ACC112 (cell line): ENCODE measurements at regions not wholly inside any gene's neighbourhood (a gene's known extent, or its start where the extent isn't known, plus 50 kb on each side); places are given as distances from the start of the nearest gene placed in this dataset.
A peak's percentile ranks its signal among the peaks of the same experiment; 100 is the strongest.

ENCODE experiments used
- H2AFZ ChIP-seq: fragments of 200-600 bp; sonication (generic); one replicate; pipeline ENCODE4 v1.6.0; 2017; ENCODE audit warnings: antibody characterized with exemption, low read length; ENCODE audit not compliant: unreplicated experiment
- H3K27ac ChIP-seq: fragments of 200-600 bp; sonication (generic); 2 replicates; pipeline ENCODE4 v1.5.1; 2014; ENCODE audit warnings: low read depth, mild to moderate bottlenecking, antibody characterized with exemption, low read length, moderate library complexity
- H3K27me3 ChIP-seq: fragments of 200-600 bp; sonication (generic); 2 replicates; pipeline ENCODE4 v1.6.1; 2014; ENCODE audit warnings: mild to moderate bottlenecking, antibody characterized with exemption, low read length, moderate library complexity, mixed read lengths; ENCODE audit not compliant: insufficient read depth
- H3K36me3 ChIP-seq: fragments of 200-600 bp; sonication (generic); 2 replicates; pipeline ENCODE4 v1.6.1; 2016; ENCODE audit warnings: mild to moderate bottlenecking, antibody characterized with exemption, low read length, moderate library complexity, mixed read lengths; ENCODE audit not compliant: insufficient read depth
- H3K4me1 ChIP-seq: fragments of 200-600 bp; sonication (generic); one replicate; pipeline ENCODE4 v1.6.1; 2016; ENCODE audit warnings: low read length, mixed read lengths; ENCODE audit not compliant: insufficient read depth, unreplicated experiment, control insufficient read depth
- H3K4me3 ChIP-seq: fragments of 200-600 bp; sonication (generic); 2 replicates; pipeline ENCODE4 v1.5.1; 2014; ENCODE audit warnings: mild to moderate bottlenecking, low read depth, low read length
- H3K79me2 ChIP-seq: fragments of 200-600 bp; sonication (generic); one replicate; pipeline ENCODE4 v1.6.0; 2016; ENCODE audit warnings: low read length; ENCODE audit not compliant: control insufficient read depth, unreplicated experiment, insufficient read depth

DNA sequence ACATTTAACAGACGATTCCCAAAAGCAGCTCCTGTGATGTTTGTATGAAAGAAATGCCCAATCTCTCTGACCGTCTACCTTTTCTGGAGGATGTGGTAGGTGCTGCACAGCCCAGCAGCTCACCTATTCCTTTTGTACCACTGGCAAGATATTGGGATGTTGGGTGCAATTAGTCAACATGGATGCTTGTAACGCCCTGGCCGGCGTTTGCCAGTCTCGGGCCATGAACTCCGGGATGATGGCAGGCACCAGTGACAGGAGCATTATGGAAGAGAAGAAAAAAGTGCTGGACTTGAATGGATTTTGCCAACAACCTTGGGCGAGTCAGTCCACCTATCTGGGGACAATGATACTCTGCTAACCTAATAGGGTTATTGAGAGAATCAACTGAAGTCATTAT, 69.0 kb upstream of the ZNF438 start:
- H3K27ac ChIP-seq = peak overlapping the region; percentile 32; the same call in 1 of the 2 replicates

DNA sequence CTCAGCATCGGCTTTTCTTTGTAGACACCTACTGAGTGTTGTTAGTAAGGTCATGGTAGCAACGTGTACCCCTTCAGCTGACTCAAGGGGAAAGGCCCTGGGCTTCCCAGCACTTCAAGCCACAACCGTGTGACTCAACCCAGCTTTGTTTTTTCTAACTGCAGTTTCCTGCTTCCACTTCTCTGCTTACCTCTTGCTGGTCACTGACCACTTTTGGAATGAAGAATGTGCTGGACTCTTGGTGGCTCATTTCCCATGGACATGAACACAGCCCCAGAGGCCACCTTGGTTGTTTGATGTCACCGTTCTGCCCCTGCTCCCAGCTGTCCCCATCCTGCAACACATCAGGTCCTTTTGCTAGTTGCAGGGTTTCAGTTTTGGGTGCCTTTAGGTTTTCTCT, 69.5 kb upstream of the ZNF438 start:
- H3K79me2 ChIP-seq = no peaks in the 10 kb centered on the region
- no peak overlapping the region for H3K4me3 ChIP-seq
- H2AFZ ChIP-seq = no peak overlapping the region
- H3K36me3 ChIP-seq = no peaks in the 10 kb centered on the region
- H3K27ac ChIP-seq = peak overlapping the region; percentile 65
- H3K27me3 ChIP-seq = no peaks in the 10 kb centered on the region
- H3K4me1 ChIP-seq = peaks cover 24% of the 10 kb centered on the region

More for the DNA sequence above, 69.0 kb upstream of the ZNF438 start:
- no peaks in the 10 kb centered on the region for H3K36me3 ChIP-seq
- H3K4me3 ChIP-seq = no peak overlapping the region
- no peak overlapping the region for H2AFZ ChIP-seq
- H3K79me2 ChIP-seq = no peaks in the 10 kb centered on the region
- H3K27me3 ChIP-seq = no peaks in the 10 kb centered on the region
- H3K4me1 ChIP-seq = peaks cover 24% of the 10 kb centered on the region

DNA sequence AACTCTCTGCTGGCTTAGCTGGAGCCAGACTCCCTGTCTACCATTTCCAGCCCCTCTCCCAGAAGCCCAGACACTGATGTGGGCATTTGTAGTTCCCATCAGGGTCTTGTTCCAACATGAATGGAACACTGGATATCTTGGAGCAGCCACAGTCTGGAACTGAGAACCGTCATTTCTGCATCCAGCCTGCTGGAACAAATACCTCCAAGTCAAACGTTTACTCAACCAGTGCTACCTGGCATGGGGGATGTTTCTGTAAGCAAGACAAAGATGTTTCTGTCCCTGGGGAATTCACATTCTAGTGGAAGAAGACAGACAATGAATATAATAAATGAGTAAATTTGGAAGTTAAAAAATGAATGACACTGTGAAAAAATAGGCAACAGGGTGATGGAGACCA, 70.8 kb upstream of the ZNF438 start:
- Histone ChIP-seq H3K27me3 (no peaks in the 10 kb centered on the region), H3K27ac (no peak overlapping the region)

DNA sequence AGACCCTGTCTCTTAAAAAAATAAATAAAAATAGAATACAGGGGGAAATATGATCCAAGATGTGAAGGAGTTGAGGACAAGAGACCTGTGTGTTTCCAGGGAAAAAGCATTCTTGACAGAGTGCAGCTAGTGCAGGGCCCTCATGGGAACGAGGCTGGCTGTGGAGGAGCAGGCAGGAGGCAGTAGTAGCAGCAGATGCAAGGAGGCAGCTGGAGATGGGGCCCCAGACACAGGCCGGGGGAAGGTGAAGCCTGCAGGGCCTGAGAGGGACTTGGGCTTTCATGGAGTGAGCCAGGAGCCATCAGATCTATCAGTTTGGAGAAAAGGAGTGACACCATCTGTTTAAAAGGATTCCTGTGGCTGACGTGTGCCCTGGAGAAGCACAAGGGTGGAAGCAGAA, 71.4 kb upstream of the ZNF438 start:
- Histone ChIP-seq H3K79me2 (no peaks in the 10 kb centered on the region), H3K27me3 (no peaks in the 10 kb centered on the region), H3K27ac (no peak overlapping the region), H3K4me1 (peaks cover 20% of the 10 kb centered on the region), H2AFZ (no peak overlapping the region), H3K36me3 (no peaks in the 10 kb centered on the region), H3K4me3 (no peak overlapping the region)

More for the DNA sequence above, 70.8 kb upstream of the ZNF438 start:
- Histone ChIP-seq H3K79me2 (no peaks in the 10 kb centered on the region), H3K4me1 (peaks cover 24% of the 10 kb centered on the region), H2AFZ (no peak overlapping the region), H3K4me3 (no peak overlapping the region), H3K36me3 (no peaks in the 10 kb centered on the region)

DNA sequence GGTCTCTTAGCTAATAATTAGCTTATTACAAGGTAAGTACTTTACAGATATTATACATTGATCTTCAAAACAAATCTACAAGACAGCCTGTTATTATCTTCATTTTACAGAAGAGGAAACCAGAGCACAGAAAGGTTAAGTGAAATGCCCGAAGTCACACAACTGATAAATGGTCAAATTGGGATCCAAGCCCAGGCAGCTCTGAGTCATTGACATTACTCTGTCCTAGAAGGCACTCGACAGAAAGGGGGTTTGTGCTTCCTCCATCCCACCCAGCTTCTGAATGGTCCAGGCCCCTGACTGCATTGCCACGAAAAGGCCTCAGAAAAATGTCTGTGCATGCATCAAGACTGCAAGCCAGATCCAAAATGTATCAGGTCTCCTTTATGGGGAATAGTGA, 81.3 kb upstream of the ZNF438 start:
- Histone ChIP-seq H3K4me3 (no peak overlapping the region), H3K27me3 (no peaks in the 10 kb centered on the region), H3K36me3 (no peaks in the 10 kb centered on the region), H3K4me1 (no peaks in the 10 kb centered on the region), H3K79me2 (no peaks in the 10 kb centered on the region), H2AFZ (no peak overlapping the region), H3K27ac (no peak overlapping the region)

- no peaks in the 10 kb centered on the region for H3K27me3 ChIP-seq
- H3K79me2 ChIP-seq = no peaks in the 10 kb centered on the region
- H3K4me1 ChIP-seq = peaks cover 9% of the 10 kb centered on the region
- no peak overlapping the region for H3K27ac ChIP-seq
- no peaks in the 10 kb centered on the region for H3K36me3 ChIP-seq
- no peak overlapping the region for H2AFZ ChIP-seq
- H3K4me3 ChIP-seq = no peak overlapping the region
These were observed 84.6 kb upstream of the ZNF438 start for GRCh38 chr10:31116226-31116625.

DNA sequence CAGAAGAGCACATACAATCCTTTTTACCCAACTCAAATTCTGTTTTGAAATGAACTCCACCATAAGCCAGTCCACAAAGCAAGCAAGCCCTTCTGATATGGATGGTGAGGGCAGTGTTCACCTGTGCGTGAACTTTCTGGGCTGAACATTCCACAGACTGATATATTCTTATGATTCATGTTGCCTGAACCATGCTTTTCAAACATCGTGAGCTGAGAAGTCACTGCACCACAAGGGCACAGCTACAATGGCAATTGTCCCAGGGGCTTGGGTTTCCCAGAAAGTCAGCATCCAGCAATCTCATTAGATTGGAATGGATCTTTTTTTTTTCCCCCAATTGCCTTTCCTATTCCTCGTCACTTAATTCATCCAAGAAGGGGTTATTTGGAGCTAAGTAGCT, 86.9 kb upstream of the ZNF438 start:
- no peaks in the 10 kb centered on the region for H3K27me3 ChIP-seq
- H3K4me3 ChIP-seq = no peak overlapping the region
- H3K27ac ChIP-seq = no peak overlapping the region
- no peak overlapping the region for H2AFZ ChIP-seq
- H3K36me3 ChIP-seq = no peaks in the 10 kb centered on the region
- peaks cover 26% of the 10 kb centered on the region for H3K4me1 ChIP-seq
- H3K79me2 ChIP-seq = no peaks in the 10 kb centered on the region

DNA sequence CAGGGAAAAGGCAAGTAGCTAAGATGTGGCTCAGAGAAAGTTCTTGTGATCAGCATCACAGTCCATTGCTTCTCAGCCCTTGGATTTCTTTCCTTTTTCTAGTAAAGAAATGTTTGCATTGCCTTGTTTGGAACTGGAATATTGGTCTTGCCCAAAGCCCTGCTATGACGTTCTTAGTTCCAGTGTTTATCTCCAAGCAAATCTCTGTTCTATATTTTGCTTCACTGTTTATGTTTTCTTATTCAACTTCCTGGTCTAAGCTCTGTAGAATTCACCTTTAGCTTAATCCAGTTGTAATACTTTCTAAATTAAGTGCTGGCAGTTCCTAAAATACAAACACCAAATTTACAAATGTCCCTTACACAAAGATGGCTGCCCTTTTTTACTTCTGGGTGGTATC, 88.7 kb upstream of the ZNF438 start:
- Histone ChIP-seq H3K27ac (no peak overlapping the region), H3K27me3 (no peaks in the 10 kb centered on the region), H3K4me3 (no peak overlapping the region), H3K4me1 (peaks cover 26% of the 10 kb centered on the region), H3K36me3 (no peaks in the 10 kb centered on the region), H3K79me2 (no peaks in the 10 kb centered on the region), H2AFZ (peak overlapping the region; percentile 76)

GRCh38 chr10:31120961-31121685, 89.5 kb upstream of the ZNF438 start:
- H3K79me2 ChIP-seq = no peaks in the 10 kb centered on the region
- peak overlapping the region; percentile 76 for H2AFZ ChIP-seq
- no peaks in the 10 kb centered on the region for H3K36me3 ChIP-seq
- H3K4me1 ChIP-seq = peaks cover 26% of the 10 kb centered on the region
- peak overlapping the region; percentile 59 for H3K27ac ChIP-seq
- peak overlapping the region; percentile 33; the same call in 1 of the 2 replicates for H3K4me3 ChIP-seq
- H3K27me3 ChIP-seq = no peaks in the 10 kb centered on the region

- Histone ChIP-seq H2AFZ (peak overlapping the region; percentile 76), H3K4me3 (0 out of 2 replicates have a peak overlapping the region, but pooled peaks have one; percentile 33), H3K27ac (peak overlapping the region; percentile 59), H3K79me2 (no peaks in the 10 kb centered on the region), H3K4me1 (peaks cover 26% of the 10 kb centered on the region), H3K36me3 (no peaks in the 10 kb centered on the region), H3K27me3 (no peaks in the 10 kb centered on the region)
These were observed 90.3 kb upstream of the ZNF438 start for GRCh38 chr10:31121757-31122577.

DNA sequence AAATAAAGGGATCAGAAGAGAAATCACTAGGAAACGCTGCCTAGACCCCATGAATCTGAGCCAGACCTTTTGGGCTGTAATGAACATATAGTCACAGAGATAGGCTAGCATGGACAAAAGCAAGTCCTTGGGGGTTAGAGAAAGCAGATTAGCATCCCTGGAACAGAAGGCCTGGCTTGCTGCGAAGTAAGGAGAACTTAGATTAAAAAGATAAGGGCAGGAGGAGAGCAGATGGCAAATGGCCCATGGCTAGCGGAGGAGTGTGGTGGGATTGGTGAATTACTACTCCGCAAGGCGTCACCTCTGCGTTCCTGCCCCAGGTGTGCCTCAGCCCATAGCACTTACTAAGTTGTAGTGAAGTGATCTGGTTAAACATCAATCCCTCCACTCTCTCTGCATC, 92.3 kb upstream of the ZNF438 start:
- Histone ChIP-seq H3K4me1 (peaks cover 28% of the 10 kb centered on the region), H3K27me3 (no peaks in the 10 kb centered on the region), H3K36me3 (no peaks in the 10 kb centered on the region), H3K79me2 (no peaks in the 10 kb centered on the region), H3K4me3 (no peak overlapping the region), H3K27ac (no peak overlapping the region), H2AFZ (no peak overlapping the region)
